NT2/D1 (cell line): ENCODE measurements at regions not wholly inside any gene's neighbourhood (a gene's known extent, or its start where the extent isn't known, plus 50 kb on each side); places are given as distances from the start of the nearest gene placed in this dataset.

Experiments
- DNase-seq: peaks from one replicate; pipeline ENCODE4 v3.0.0-alpha.2; 2011; ENCODE audit warnings: low read depth, low spot score
- H3K27me3 ChIP-seq: 2 replicates; pipeline ENCODE4 v1.6.0; 2011; ENCODE audit warnings: mild to moderate bottlenecking; ENCODE audit not compliant: insufficient read length, insufficient read depth
- H3K36me3 ChIP-seq: 2 replicates; pipeline ENCODE4 v1.6.1; 2011; ENCODE audit warnings: mild to moderate bottlenecking, low read length, mixed read lengths; ENCODE audit not compliant: insufficient read depth, insufficient read length
- H3K4me1 ChIP-seq: 2 replicates; pipeline ENCODE4 v1.5.1; 2011; ENCODE audit not compliant: insufficient read depth, insufficient read length
- H3K4me3 ChIP-seq: 2 replicates; pipeline ENCODE4 v1.5.1; 2011; ENCODE audit warnings: low read depth; ENCODE audit not compliant: insufficient read length
- H3K9ac ChIP-seq: 2 replicates; pipeline ENCODE4 v1.6.0; 2011; ENCODE audit warnings: low read depth; ENCODE audit not compliant: insufficient read length
- H3K9me3 ChIP-seq: 2 replicates; pipeline ENCODE4 v1.5.1; 2011; ENCODE audit warnings: mild to moderate bottlenecking, low read length; ENCODE audit not compliant: insufficient read depth
- SUZ12 ChIP-seq: IDR thresholded peaks from 2 replicates; pipeline ENCODE4 v1.6.1; 2011; ENCODE audit not compliant: insufficient read length, insufficient read depth; ENCODE audit errors: extremely low read depth
- YY1 ChIP-seq: IDR thresholded peaks from 2 replicates; pipeline ENCODE4 v1.6.1; 2011; ENCODE audit not compliant: insufficient read length, insufficient read depth
- ZNF274 ChIP-seq: IDR thresholded peaks from 2 replicates; pipeline ENCODE4 v1.6.1; 2011; ENCODE audit warnings: mild to moderate bottlenecking, low read depth, low read length

- H3K36me3 ChIP-seq, result no peaks in the 10 kb centered on the region
These were observed 95.7 kb upstream of the JAZF1 start for GRCh38 chr7:28276298-28276697.

GRCh38 chr7:28277364-28277763 lies 96.8 kb upstream of the JAZF1 start:
- Histone ChIP-seq H3K4me3 (no peak overlapping the region), H3K4me1 (no peaks in the 10 kb centered on the region), H3K9me3 (0 out of 2 replicates have a peak, but pooled peaks cover 9% of the 10 kb centered on the region), H3K9ac (no peak overlapping the region), H3K36me3 (no peaks in the 10 kb centered on the region), H3K27me3 (no peaks in the 10 kb centered on the region)
- no peak for TF ChIP-seq SUZ12
- no peak for TF ChIP-seq YY1
- no peak for TF ChIP-seq ZNF274
- no peak for DNase-seq

More at GRCh38 chr7:28276298-28276697, 95.7 kb upstream of the JAZF1 start:
- no peak for DNase-seq
- Histone ChIP-seq H3K9ac (no peak overlapping the region), H3K27me3 (no peaks in the 10 kb centered on the region), H3K4me3 (no peak overlapping the region), H3K4me1 (no peaks in the 10 kb centered on the region), H3K9me3 (0 out of 2 replicates have a peak, but pooled peaks cover 9% of the 10 kb centered on the region)
- TF ChIP-seq ZNF274, result no peak
- no peak for TF ChIP-seq SUZ12
- TF ChIP-seq YY1, result no peak

DNA sequence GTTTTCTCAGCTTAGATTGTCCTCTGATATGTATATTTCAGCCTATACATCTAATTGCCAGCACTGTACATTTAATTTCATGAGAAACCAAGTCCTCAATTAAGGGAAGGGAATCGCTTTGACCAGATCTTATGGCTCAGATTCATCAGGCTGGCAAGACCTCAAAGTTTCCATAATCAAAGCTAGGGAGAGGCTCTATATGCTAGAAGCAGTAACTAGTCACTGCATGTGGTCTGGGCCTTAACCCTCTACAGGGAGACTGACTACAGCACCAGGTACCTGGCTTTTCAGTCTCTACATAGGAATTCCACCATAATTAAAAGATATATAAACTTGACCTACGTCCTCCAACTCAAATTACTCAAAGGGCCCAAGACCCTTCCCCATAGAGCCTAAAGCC lies 97.4 kb upstream of the JAZF1 start:
- H3K4me3 ChIP-seq, result no peak overlapping the region
- no peak for DNase-seq
- H3K27me3 ChIP-seq, result no peaks in the 10 kb centered on the region
- 0 out of 2 replicates have a peak, but pooled peaks cover 9% of the 10 kb centered on the region for H3K9me3 ChIP-seq
- no peaks in the 10 kb centered on the region for H3K4me1 ChIP-seq
- H3K36me3 ChIP-seq, result no peaks in the 10 kb centered on the region
- H3K9ac ChIP-seq, result no peak overlapping the region
- TF ChIP-seq YY1 (no peak), SUZ12 (no peak), ZNF274 (no peak)

DNA sequence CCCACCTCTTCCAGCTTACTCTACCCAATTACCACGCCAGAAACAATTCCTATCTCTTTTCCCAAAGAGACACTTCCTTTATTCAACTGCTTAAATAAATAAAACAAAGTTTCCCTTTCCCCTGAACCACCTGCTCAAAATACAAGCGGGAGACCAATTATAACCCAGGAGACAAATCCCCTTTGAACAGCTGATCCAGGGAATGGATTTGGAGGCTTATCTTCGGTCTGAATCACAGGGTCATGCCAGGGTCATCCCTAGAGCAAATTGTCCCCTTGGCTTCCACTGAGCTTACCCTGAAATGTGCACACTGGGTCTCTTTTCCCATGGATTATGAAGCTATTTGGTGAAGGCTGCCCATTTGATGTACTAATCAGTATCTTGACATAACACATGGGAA lies 99.9 kb upstream of the JAZF1 start:
- H3K4me1 ChIP-seq, result no peaks in the 10 kb centered on the region
- DNase-seq, result no peak
- no peak overlapping the region for H3K4me3 ChIP-seq
- TF ChIP-seq YY1 (no peak), ZNF274 (no peak), SUZ12 (no peak)
- no peak overlapping the region for H3K9ac ChIP-seq
- no peaks in the 10 kb centered on the region for H3K27me3 ChIP-seq
- no peaks in the 10 kb centered on the region for H3K36me3 ChIP-seq
- no peaks in the 10 kb centered on the region for H3K9me3 ChIP-seq

- Histone ChIP-seq H3K9ac (no peak overlapping the region), H3K27me3 (no peaks in the 10 kb centered on the region), H3K36me3 (no peaks in the 10 kb centered on the region), H3K9me3 (peaks cover 14% of the 10 kb centered on the region; the same call in 1 of the 2 replicates), H3K4me3 (no peak overlapping the region), H3K4me1 (peaks cover 6% of the 10 kb centered on the region)
- DNase-seq, result no peak
- TF ChIP-seq ZNF274 (no peak), YY1 (no peak), SUZ12 (no peak)
These were observed 109.9 kb upstream of the JAZF1 start for GRCh38 chr7:28290496-28290895.

DNA sequence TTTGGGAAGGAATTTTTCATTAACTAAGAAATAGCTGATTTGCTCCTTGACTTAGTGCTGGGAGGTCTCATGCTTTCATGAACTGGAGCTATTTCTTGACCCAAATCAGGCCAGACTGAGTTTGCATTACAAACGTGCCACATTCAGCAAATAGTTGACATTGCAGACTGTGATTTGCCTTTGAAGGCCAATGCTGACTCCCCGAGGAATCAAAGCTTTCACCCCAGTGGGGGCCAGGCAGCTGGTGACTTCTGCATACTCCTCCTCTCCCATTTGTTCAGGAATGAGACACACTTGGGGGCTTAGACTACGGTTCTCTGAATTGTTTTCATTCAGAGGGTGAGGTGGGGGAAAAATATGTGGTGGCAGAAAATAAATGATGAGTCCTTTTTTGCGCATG lies 111.0 kb upstream of the JAZF1 start:
- peak; percentile 96 for DNase-seq
- TF ChIP-seq YY1 (no peak), SUZ12 (no peak), ZNF274 (no peak)
- Histone ChIP-seq H3K9ac (no peak overlapping the region), H3K36me3 (no peaks in the 10 kb centered on the region), H3K4me3 (no peak overlapping the region), H3K27me3 (no peaks in the 10 kb centered on the region), H3K9me3 (peaks cover 14% of the 10 kb centered on the region; the same call in 1 of the 2 replicates), H3K4me1 (peaks cover 6% of the 10 kb centered on the region)

- Histone ChIP-seq H3K9ac (no peak overlapping the region), H3K4me3 (no peak overlapping the region)
These were observed 112.4 kb upstream of the JAZF1 start for GRCh38 chr7:28292834-28293526.

More at GRCh38 chr7:28292834-28293526, 112.4 kb upstream of the JAZF1 start:
- no peak for TF ChIP-seq ZNF274
- no peak for TF ChIP-seq SUZ12
- no peak for TF ChIP-seq YY1
- H3K9me3 ChIP-seq, result peaks cover 14% of the 10 kb centered on the region; the same call in 1 of the 2 replicates
- H3K27me3 ChIP-seq, result no peaks in the 10 kb centered on the region
- no peaks in the 10 kb centered on the region for H3K36me3 ChIP-seq
- DNase-seq, result no peak
- peaks cover 6% of the 10 kb centered on the region for H3K4me1 ChIP-seq
